HCT116 (cell line): ENCODE measurements at regions not wholly inside any gene's neighbourhood (a gene's known extent, or its start where the extent isn't known, plus 50 kb on each side); places are given as distances from the start of the nearest gene placed in this dataset.

Experiments used
- ATAC-seq: fragments of 200-7000 bp; cut with Tn5 transposase; 2 replicates; pipeline ENCODE4 v1.9.1; 2020; ENCODE audit warnings: mild to moderate bottlenecking, moderate library complexity
- BruUV-seq: library from RNA; stranded (reverse); fragments of 400-500 nt; replicated peaks from 2 replicates; lab custom pipeline; 2021; lab: Mats Ljungman, UMichigan
- CTCF ChIA-PET: fragments of 300-600 bp; sonication (Branson Sonifier 250); formaldehyde crosslinking; loops from one replicate; lab custom pipeline; 2021; ENCODE audit warnings: antibody characterized with exemption; lab: Charles Lee
- POLR2A ChIA-PET: fragments of 300-600, 350-600 bp; sonication (Branson Sonifier 250); formaldehyde crosslinking; loops from one replicate; lab custom pipeline; 2021; ENCODE audit warnings: antibody characterized with exemption; lab: Charles Lee
- RAD21 ChIA-PET, 2 experiments: fragments of 300-600 bp; sonication (Branson Sonifier 250); formaldehyde crosslinking; loops; one replicate each; lab custom pipeline; 2023; ENCODE audit warnings: low total read pairs in 2 of 2; ENCODE audit not compliant: uncharacterized antibody in 2 of 2, unreplicated experiment in 2 of 2, low non-redundant PET in 1 of 2; lab: Charles Lee
- DNase-seq: peaks from one replicate; pipeline ENCODE4 v3.0.0-alpha.2; 2010; ENCODE audit warnings: low read depth, low spot score
- H2AFZ ChIP-seq: fragments of 200-600 bp; shearing (Covaris generic), sonication (generic); 2 replicates; pipeline ENCODE4 v1.6.1; 2017; ENCODE audit warnings: low read depth, mixed run types, mixed read lengths, antibody characterized with exemption, low read length; ENCODE audit not compliant: poor library complexity, severe bottlenecking
- H3K27ac ChIP-seq: 2 replicates; pipeline ENCODE4 v1.5.1; 2012; ENCODE audit warnings: low read depth, low read length
- H3K27me3 ChIP-seq: fragments of 200-600 bp; sonication (generic); 2 replicates; pipeline ENCODE4 v1.6.1; 2016; ENCODE audit warnings: mixed run types, low read length, mixed read lengths; ENCODE audit not compliant: insufficient read depth
- H3K36me3 ChIP-seq, 2 experiments: fragments of 200-500 bp in 1 of 2; fragments of 200-600 bp in 1 of 2; sonication (Bioruptor generic) in 1 of 2; sonication (generic) in 1 of 2; 2 replicates each; pipeline versions ENCODE4 v1.5.1 to v1.6.1; 2014 to 2016; ENCODE audit warnings: low read length in 2 of 2, inconsistent platforms in 1 of 2, mixed read lengths in 1 of 2, mixed run types in 1 of 2; ENCODE audit not compliant: insufficient read depth in 2 of 2, control insufficient read depth in 1 of 2
- H3K4me1 ChIP-seq, 2 experiments: fragments of 200-600 bp in 1 of 2; sonication (generic) in 1 of 2; 2 replicates each; pipeline versions ENCODE4 v1.5.1 to v1.6.1; 2012 to 2017; ENCODE audit warnings: low read length in 2 of 2, inconsistent platforms in 1 of 2, mild to moderate bottlenecking in 1 of 2, mixed read lengths in 1 of 2, mixed run types in 1 of 2, moderate library complexity in 1 of 2; ENCODE audit not compliant: insufficient read depth in 2 of 2, control insufficient read depth in 1 of 2
- H3K4me2 ChIP-seq: fragments of 200-600 bp; sonication (generic); 2 replicates; pipeline ENCODE4 v1.6.1; 2017; ENCODE audit warnings: mixed run types, low read length, mixed read lengths
- H3K4me3 ChIP-seq, 2 experiments: fragments of 200-600 bp in 1 of 2; sonication (generic) in 1 of 2; replicated peaks in 1 of 2; 2 replicates each; pipeline ENCODE4 v1.5.1; 2011 to 2016; ENCODE audit warnings: low read length in 2 of 2, control low read depth in 1 of 2, low read depth in 1 of 2, mild to moderate bottlenecking in 1 of 2, mixed read lengths in 1 of 2, mixed run types in 1 of 2
- H3K79me2 ChIP-seq: fragments of 200-600 bp; sonication (generic); 2 replicates; pipeline ENCODE4 v1.6.1; 2017; ENCODE audit warnings: mild to moderate bottlenecking, mixed run types, low read length, moderate library complexity, mixed read lengths; ENCODE audit not compliant: insufficient read depth
- H3K9ac ChIP-seq: fragments of 200-600 bp; sonication (generic); 2 replicates; pipeline ENCODE4 v1.6.1; 2016; ENCODE audit warnings: low read length, mixed read lengths
- H3K9me2 ChIP-seq: fragments of 200-600 bp; sonication (generic), shearing (Covaris generic); 2 replicates; pipeline ENCODE4 v1.6.1; 2017; ENCODE audit warnings: mixed run types, mild to moderate bottlenecking, moderate library complexity; ENCODE audit not compliant: insufficient read depth
- H3K9me3 ChIP-seq, 2 experiments: fragments of 200-500 bp in 1 of 2; fragments of 200-600 bp in 1 of 2; sonication (Bioruptor generic) in 1 of 2; sonication (generic) in 1 of 2; 2 replicates each; pipeline ENCODE4 v1.6.1; 2014 to 2017; ENCODE audit warnings: low read length in 2 of 2, mixed read lengths in 2 of 2, inconsistent platforms in 1 of 2, low read depth in 1 of 2, mild to moderate bottlenecking in 1 of 2, mixed run types in 1 of 2, moderate library complexity in 1 of 2; ENCODE audit not compliant: control insufficient read depth in 1 of 2, insufficient read depth in 1 of 2
- H4K20me1 ChIP-seq: fragments of 200-600 bp; sonication (generic), shearing (Covaris generic); 2 replicates; pipeline ENCODE4 v1.6.1; 2017; ENCODE audit warnings: mixed run types, mild to moderate bottlenecking, moderate library complexity; ENCODE audit not compliant: insufficient read depth
- CEBPB ChIP-seq: IDR thresholded peaks from 2 replicates; pipeline ENCODE4 v1.6.1; 2012; ENCODE audit warnings: low read depth
- EZH2phosphoT487 ChIP-seq: fragments of 200-600 bp; IDR thresholded peaks from 2 replicates; pipeline ENCODE4 v1.6.1; 2018; ENCODE audit warnings: antibody characterized with exemption, borderline replicate concordance
- JUND ChIP-seq: IDR thresholded peaks from 2 replicates; pipeline ENCODE4 v1.6.1; 2012
- MAX ChIP-seq: IDR thresholded peaks from 2 replicates; pipeline ENCODE4 v1.6.1; 2012
- REST ChIP-seq: IDR thresholded peaks from 2 replicates; pipeline ENCODE4 v1.6.1; 2012; ENCODE audit warnings: low read depth
- SIN3A ChIP-seq: IDR thresholded peaks from 2 replicates; pipeline ENCODE4 v1.6.1; 2012; ENCODE audit warnings: low read depth
- TCF7L2 ChIP-seq: IDR thresholded peaks from 2 replicates; pipeline ENCODE4 v1.7.0; 2011; ENCODE audit warnings: borderline replicate concordance, inconsistent platforms; ENCODE audit not compliant: insufficient read depth, insufficient read length; ENCODE audit errors: extremely low read depth
- YY1 ChIP-seq: IDR thresholded peaks from 2 replicates; pipeline ENCODE4 v1.6.1; 2011; ENCODE audit warnings: low read length, low read depth, moderate library complexity, mild to moderate bottlenecking; ENCODE audit not compliant: insufficient replicate concordance; ENCODE audit errors: extremely low read depth
- ZFX ChIP-seq: fragments of 450-650 bp; IDR thresholded peaks from 2 replicates; pipeline ENCODE4 v1.6.1; 2017
- intact Hi-C: fragments of 100-400 bp; cut with micrococcal nuclease; formaldehyde crosslinking; loops from 2 replicates; pipeline ENCODE4 v1.10.0; 2022

- H3K9ac ChIP-seq: no peak overlapping the region
- H3K79me2 ChIP-seq: no peaks in the 10 kb centered on the region
- POLR2A ChIA-PET: no interaction called here
- no peaks in the 10 kb centered on the region for H3K4me1 ChIP-seq
- TF ChIP-seq CEBPB (no peak), TCF7L2 (no peak), JUND (no peak), REST (no peak), EZH2phosphoT487 (no peak), ZFX (no peak), MAX (no peak), YY1 (no peak), SIN3A (no peak)
- no peaks in the 10 kb centered on the region for H3K9me3 ChIP-seq
- ATAC-seq (no peak), DNase-seq (no peak)
- intact Hi-C loops: no loop called here
- RAD21 ChIA-PET: no interaction called here
- H3K27ac ChIP-seq: no peak overlapping the region
- no peaks in the 10 kb centered on the region for H4K20me1 ChIP-seq
- no peak overlapping the region for H3K4me2 ChIP-seq
- H3K9me2 ChIP-seq: no peaks in the 10 kb centered on the region
- no peak overlapping the region for H3K4me3 ChIP-seq
- no peak overlapping the region for H2AFZ ChIP-seq
- H3K27me3 ChIP-seq: no peaks in the 10 kb centered on the region
- CTCF ChIA-PET: no interaction called here
- no peaks in the 10 kb centered on the region for H3K36me3 ChIP-seq
- no TSS peak for BruUV-seq
Observed at GRCh38 chr1:162950187-162950586, 89.2 kb upstream of the CCDC190 start.
